ENCODE measurements at regions not wholly inside any gene's neighbourhood (a gene's known extent, or its start where the extent isn't known, plus 50 kb on each side); places are given as distances from the start of the nearest gene placed in this dataset.

GRCh38 chr11:122023614-122024250 lies 92.3 kb downstream of the BLID start:
- Histone ChIP-seq H3K9me3 (ENCODE audit: insufficient read depth, low read depth, low read length) (no peaks in the 10 kb centered on the region), H3K27ac (ENCODE audit: low read depth, low read length) (no peak overlapping the region), H3K9ac (ENCODE audit: low read depth, low read length) (no peak overlapping the region), H3K4me1 (ENCODE audit: insufficient read depth, low read length) (peaks cover 2% of the 10 kb centered on the region; the same call in 1 of the 2 replicates), H3K27me3 (ENCODE audit: insufficient read depth, low read length) (no peaks in the 10 kb centered on the region), H3K36me3 (ENCODE audit: insufficient read depth, low read length) (no peaks in the 10 kb centered on the region), H3K4me3 (ENCODE audit: low read length) (no peak overlapping the region)
- 89% methylated on average over 8 of the region's 8 CpGs for whole genome bisulfite sequencing

GRCh38 chr11:122022646-122023045 lies 93.4 kb downstream of the BLID start:
- Histone ChIP-seq H3K36me3 (ENCODE audit: insufficient read depth, low read length) (no peaks in the 10 kb centered on the region), H3K9ac (ENCODE audit: low read depth, low read length) (no peak overlapping the region), H3K9me3 (ENCODE audit: insufficient read depth, low read depth, low read length) (no peaks in the 10 kb centered on the region), H3K4me1 (ENCODE audit: insufficient read depth, low read length) (peaks cover 2% of the 10 kb centered on the region; the same call in 1 of the 2 replicates), H3K27ac (ENCODE audit: low read depth, low read length) (no peak overlapping the region), H3K4me3 (ENCODE audit: low read length) (no peak overlapping the region), H3K27me3 (ENCODE audit: insufficient read depth, low read length) (no peaks in the 10 kb centered on the region)
- 97% methylated on average over 4 of the region's 6 CpGs for WGBS

GRCh38 chr11:122020902-122021301 lies 95.1 kb downstream of the BLID start:
- Histone ChIP-seq H3K36me3 (ENCODE audit: insufficient read depth, low read length) (no peaks in the 10 kb centered on the region), H3K4me3 (ENCODE audit: low read length) (no peak overlapping the region), H3K4me1 (ENCODE audit: insufficient read depth, low read length) (peaks cover 2% of the 10 kb centered on the region; the same call in 1 of the 2 replicates), H3K9me3 (ENCODE audit: insufficient read depth, low read depth, low read length) (no peaks in the 10 kb centered on the region), H3K9ac (ENCODE audit: low read depth, low read length) (no peak overlapping the region), H3K27ac (ENCODE audit: low read depth, low read length) (no peak overlapping the region), H3K27me3 (ENCODE audit: insufficient read depth, low read length) (no peaks in the 10 kb centered on the region)
- 92% methylated on average over 1 of the region's 2 CpGs for WGBS

DNA sequence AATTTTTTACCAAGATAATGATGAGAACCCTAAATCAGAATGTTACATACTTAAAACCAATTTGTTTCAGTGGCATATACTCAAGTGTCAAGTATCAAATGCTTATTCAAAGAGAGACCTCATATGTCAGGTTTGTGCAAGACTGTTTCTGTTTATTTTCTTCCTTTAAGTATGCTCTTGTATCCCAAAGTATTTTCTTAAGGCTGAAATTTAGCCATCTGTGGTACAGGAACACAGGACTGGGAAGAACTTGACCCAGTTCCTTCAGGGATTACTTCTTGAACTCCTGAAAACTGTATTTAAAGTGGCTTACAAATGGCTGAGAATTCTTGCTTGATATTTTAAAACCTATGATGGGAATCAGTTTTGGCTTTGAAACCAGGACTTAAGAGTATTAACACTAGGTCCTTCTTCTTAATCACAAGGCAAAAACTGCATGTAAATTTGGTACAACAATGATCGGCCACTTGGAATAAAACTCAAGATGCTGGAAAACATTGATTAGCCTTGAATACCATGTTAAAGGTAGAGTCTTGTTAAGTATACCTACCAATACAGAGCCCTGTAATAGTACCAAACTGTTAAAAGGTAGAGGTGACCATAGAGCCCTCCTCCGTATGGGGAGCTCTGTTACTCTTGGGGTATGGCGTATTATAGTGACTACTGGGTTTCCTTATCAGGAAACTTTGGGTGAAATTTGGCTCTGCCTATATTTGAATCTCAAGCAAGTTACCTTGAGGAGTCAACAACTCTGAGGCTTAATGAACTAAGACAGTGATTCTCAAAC lies 95.9 kb downstream of the BLID start:
- 94% methylated on average over 3 of the region's 3 CpGs for WGBS
- H3K9me3 ChIP-seq (ENCODE audit: insufficient read depth, low read depth, low read length), result no peaks in the 10 kb centered on the region
- H3K9ac ChIP-seq (ENCODE audit: low read depth, low read length), result no peak overlapping the region
- H3K36me3 ChIP-seq (ENCODE audit: insufficient read depth, low read length), result no peaks in the 10 kb centered on the region
- H3K27ac ChIP-seq (ENCODE audit: low read depth, low read length), result no peak overlapping the region
- no peak overlapping the region for H3K4me3 ChIP-seq (ENCODE audit: low read length)
- H3K27me3 ChIP-seq (ENCODE audit: insufficient read depth, low read length), result no peaks in the 10 kb centered on the region
- H3K4me1 ChIP-seq (ENCODE audit: insufficient read depth, low read length), result peaks cover 2% of the 10 kb centered on the region; the same call in 1 of the 2 replicates

DNA sequence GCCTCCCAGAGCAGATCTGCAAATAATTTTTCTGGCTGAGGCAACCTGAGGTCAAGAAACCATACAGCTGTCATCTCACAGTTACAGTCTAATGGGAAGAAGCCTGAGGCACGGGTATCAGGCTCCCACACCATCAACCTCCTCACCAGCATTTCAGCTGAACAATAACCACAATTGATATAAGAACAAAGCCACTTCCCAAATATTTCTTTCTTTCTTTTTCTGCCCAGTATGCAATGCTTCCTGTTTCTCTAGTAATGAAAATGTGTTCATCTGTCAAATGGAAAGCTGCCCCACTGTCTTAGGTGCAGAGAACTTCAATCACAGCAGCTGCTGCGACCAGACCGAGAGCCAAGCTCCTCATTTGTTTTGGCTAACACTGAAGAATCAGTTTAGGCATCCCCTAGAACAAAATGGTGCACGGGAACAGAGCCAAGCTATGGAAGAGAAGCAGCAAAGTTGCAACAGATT lies 108.4 kb downstream of the BLID start:
- H3K36me3 ChIP-seq (ENCODE audit: insufficient read depth, low read length), result no peaks in the 10 kb centered on the region
- H3K4me1 ChIP-seq (ENCODE audit: insufficient read depth, low read length), result no peaks in the 10 kb centered on the region
- 91% methylated on average over 4 of the region's 4 CpGs for WGBS
- H3K4me3 ChIP-seq (ENCODE audit: low read length), result no peak overlapping the region
- H3K9me3 ChIP-seq (ENCODE audit: insufficient read depth, low read depth, low read length), result no peaks in the 10 kb centered on the region
- no peaks in the 10 kb centered on the region for H3K27me3 ChIP-seq (ENCODE audit: insufficient read depth, low read length)
- H3K27ac ChIP-seq (ENCODE audit: low read depth, low read length), result no peak overlapping the region
- no peak overlapping the region for H3K9ac ChIP-seq (ENCODE audit: low read depth, low read length)

GRCh38 chr11:122004446-122004845 lies 111.6 kb downstream of the BLID start:
- WGBS, result 96% methylated on average over 1 of the region's 1 CpG
- H3K9me3 ChIP-seq (ENCODE audit: insufficient read depth, low read depth, low read length), result no peaks in the 10 kb centered on the region
- H3K4me3 ChIP-seq (ENCODE audit: low read length), result no peak overlapping the region
- H3K36me3 ChIP-seq (ENCODE audit: insufficient read depth, low read length), result no peaks in the 10 kb centered on the region
- no peaks in the 10 kb centered on the region for H3K4me1 ChIP-seq (ENCODE audit: insufficient read depth, low read length)
- H3K27ac ChIP-seq (ENCODE audit: low read depth, low read length), result no peak overlapping the region
- no peaks in the 10 kb centered on the region for H3K27me3 ChIP-seq (ENCODE audit: insufficient read depth, low read length)
- no peak overlapping the region for H3K9ac ChIP-seq (ENCODE audit: low read depth, low read length)

DNA sequence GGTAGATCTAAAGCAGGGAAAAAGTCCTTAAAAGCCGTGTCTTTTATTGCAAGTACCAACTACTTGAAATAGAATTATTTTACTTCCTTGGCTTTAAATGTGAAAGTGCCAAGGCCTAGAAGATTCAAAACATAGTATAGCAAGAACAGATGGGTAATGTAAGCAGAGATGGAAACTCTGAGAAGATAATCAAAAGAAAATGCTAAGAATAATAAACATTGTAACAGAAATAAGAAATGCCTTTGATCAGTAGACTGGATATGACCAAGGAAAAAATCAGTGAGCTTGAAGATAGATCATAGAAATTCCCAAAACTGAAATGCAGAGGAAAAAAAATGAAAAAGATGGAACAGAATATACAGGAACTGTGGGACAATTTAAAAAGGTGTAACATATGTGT lies 113.1 kb downstream of the BLID start:
- H3K9me3 ChIP-seq (ENCODE audit: insufficient read depth, low read depth, low read length), result no peaks in the 10 kb centered on the region
- H3K27ac ChIP-seq (ENCODE audit: low read depth, low read length), result no peak overlapping the region
- H3K4me3 ChIP-seq (ENCODE audit: low read length), result no peak overlapping the region
- WGBS, result no CpG with 5 or more reads among the region's 1 CpG
- H3K36me3 ChIP-seq (ENCODE audit: insufficient read depth, low read length), result no peaks in the 10 kb centered on the region
- H3K4me1 ChIP-seq (ENCODE audit: insufficient read depth, low read length), result no peaks in the 10 kb centered on the region
- no peak overlapping the region for H3K9ac ChIP-seq (ENCODE audit: low read depth, low read length)
- no peaks in the 10 kb centered on the region for H3K27me3 ChIP-seq (ENCODE audit: insufficient read depth, low read length)

- no peaks in the 10 kb centered on the region for H3K36me3 ChIP-seq (ENCODE audit: insufficient read depth, low read length)
- H3K9ac ChIP-seq (ENCODE audit: low read depth, low read length), result no peak overlapping the region
- no peak overlapping the region for H3K27ac ChIP-seq (ENCODE audit: low read depth, low read length)
- H3K4me3 ChIP-seq (ENCODE audit: low read length), result no peak overlapping the region
- no peaks in the 10 kb centered on the region for H3K9me3 ChIP-seq (ENCODE audit: insufficient read depth, low read depth, low read length)
- no peaks in the 10 kb centered on the region for H3K4me1 ChIP-seq (ENCODE audit: insufficient read depth, low read length)
- no peaks in the 10 kb centered on the region for H3K27me3 ChIP-seq (ENCODE audit: insufficient read depth, low read length)
- WGBS, result no CpG with 5 or more reads among the region's 1 CpG
Observed at GRCh38 chr11:122002047-122002446, 114.0 kb downstream of the BLID start.

GRCh38 chr11:121999651-122000050 lies 116.4 kb downstream of the BLID start:
- Histone ChIP-seq H3K9ac (ENCODE audit: low read depth, low read length) (no peak overlapping the region), H3K9me3 (ENCODE audit: insufficient read depth, low read depth, low read length) (no peaks in the 10 kb centered on the region), H3K4me3 (ENCODE audit: low read length) (no peak overlapping the region), H3K27ac (ENCODE audit: low read depth, low read length) (no peak overlapping the region), H3K4me1 (ENCODE audit: insufficient read depth, low read length) (no peaks in the 10 kb centered on the region), H3K27me3 (ENCODE audit: insufficient read depth, low read length) (no peaks in the 10 kb centered on the region), H3K36me3 (ENCODE audit: insufficient read depth, low read length) (no peaks in the 10 kb centered on the region)
- WGBS, result 97% methylated on average over 2 of the region's 2 CpGs

DNA sequence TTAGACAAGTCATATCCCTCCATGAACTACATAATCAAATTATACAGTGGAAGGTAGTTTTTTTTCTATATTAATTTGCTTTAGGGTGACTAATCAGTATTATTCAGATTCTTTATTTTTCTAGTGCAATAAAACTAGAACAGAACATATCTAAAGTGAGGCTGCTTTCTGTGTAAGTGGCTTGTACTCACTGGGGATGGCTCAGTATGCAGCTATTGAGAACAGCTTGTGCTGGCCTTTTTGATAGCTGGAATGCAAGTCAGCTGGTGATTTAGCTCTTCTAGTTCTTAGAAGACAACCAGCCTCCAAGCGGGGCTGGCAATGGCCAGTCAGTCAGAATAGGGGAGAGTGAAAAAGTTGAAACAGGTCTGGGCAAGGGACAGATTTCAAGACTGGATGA lies 119.4 kb downstream of the BLID start:
- WGBS, result 90% methylated on average over 1 of the region's 1 CpG
- H3K4me3 ChIP-seq (ENCODE audit: low read length), result no peak overlapping the region
- H3K9me3 ChIP-seq (ENCODE audit: insufficient read depth, low read depth, low read length), result no peaks in the 10 kb centered on the region
- H3K9ac ChIP-seq (ENCODE audit: low read depth, low read length), result no peak overlapping the region
- no peaks in the 10 kb centered on the region for H3K27me3 ChIP-seq (ENCODE audit: insufficient read depth, low read length)
- H3K36me3 ChIP-seq (ENCODE audit: insufficient read depth, low read length), result no peaks in the 10 kb centered on the region
- no peak overlapping the region for H3K27ac ChIP-seq (ENCODE audit: low read depth, low read length)
- H3K4me1 ChIP-seq (ENCODE audit: insufficient read depth, low read length), result no peaks in the 10 kb centered on the region

- WGBS, result no CpG with 5 or more reads among the region's 3 CpGs
- H3K9ac ChIP-seq (ENCODE audit: low read depth, low read length), result no peak overlapping the region
- H3K4me3 ChIP-seq (ENCODE audit: low read length), result no peak overlapping the region
- H3K4me1 ChIP-seq (ENCODE audit: insufficient read depth, low read length), result no peaks in the 10 kb centered on the region
- no peaks in the 10 kb centered on the region for H3K36me3 ChIP-seq (ENCODE audit: insufficient read depth, low read length)
- H3K27me3 ChIP-seq (ENCODE audit: insufficient read depth, low read length), result no peaks in the 10 kb centered on the region
- no peaks in the 10 kb centered on the region for H3K9me3 ChIP-seq (ENCODE audit: insufficient read depth, low read depth, low read length)
- H3K27ac ChIP-seq (ENCODE audit: low read depth, low read length), result no peak overlapping the region
Observed at GRCh38 chr11:121983901-121984300, 132.1 kb downstream of the BLID start.

All from HUES64 (cell line).